Putamen (tissue), 1 donor: ENCODE measurements at regions not wholly inside any gene's neighbourhood (a gene's known extent, or its start where the extent isn't known, plus 50 kb on each side); places are given as distances from the start of the nearest gene placed in this dataset.
A peak's percentile ranks its signal among the peaks of the same experiment; 100 is the strongest.
"Not testable (repeated sequence)": the region's sequence is repeated elsewhere in the genome, so short reads cannot be mapped to it uniquely, and the experiment has no call there.

Source experiments
- DNase-seq: peaks from one replicate; pipeline ENCODE4 v3.0.0-alpha.2; 2016; ENCODE audit warnings: low spot score

DNA sequence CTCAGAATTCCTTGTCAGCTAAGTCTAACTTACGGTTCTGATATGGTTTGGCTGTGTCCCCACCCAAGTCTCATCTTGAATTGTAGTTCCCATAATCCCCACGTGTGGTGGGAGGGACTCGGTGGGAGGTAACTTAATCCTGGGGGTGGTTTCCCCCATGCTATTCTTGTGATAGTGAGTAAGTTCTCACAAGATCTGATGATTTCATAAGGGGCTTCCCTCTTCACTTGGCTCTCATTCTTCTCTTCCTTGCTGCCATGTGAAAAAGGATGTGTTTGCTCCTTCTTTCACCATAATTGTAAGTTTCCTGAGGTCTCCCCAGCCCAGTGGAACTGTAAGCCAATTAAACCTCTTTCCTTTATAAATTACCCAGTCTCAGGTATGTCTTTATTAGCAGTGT lies 163.0 kb downstream of the PMAIP1 start:
- not testable (repeated sequence) for DNase-seq

DNA sequence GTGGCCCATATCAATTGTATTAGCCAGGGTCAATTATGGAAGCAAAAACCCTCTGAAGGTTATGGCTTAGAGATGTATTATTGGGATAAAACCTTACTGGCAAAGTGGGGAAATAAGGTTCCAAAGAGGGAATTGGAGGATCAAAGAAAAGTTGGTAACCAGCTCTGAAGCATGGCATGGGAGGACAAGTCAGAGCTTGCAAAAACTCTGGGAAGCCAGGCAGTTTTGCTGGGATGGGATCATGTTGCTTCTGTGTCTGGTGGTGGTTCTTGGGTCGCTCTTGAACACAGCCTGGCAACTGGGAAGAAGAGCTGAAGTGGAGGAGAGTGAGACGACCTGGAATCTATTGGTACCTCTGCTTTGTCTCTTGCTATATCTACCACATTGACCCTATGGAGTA lies 162.6 kb downstream of the PMAIP1 start:
- no peak for DNase-seq

DNA sequence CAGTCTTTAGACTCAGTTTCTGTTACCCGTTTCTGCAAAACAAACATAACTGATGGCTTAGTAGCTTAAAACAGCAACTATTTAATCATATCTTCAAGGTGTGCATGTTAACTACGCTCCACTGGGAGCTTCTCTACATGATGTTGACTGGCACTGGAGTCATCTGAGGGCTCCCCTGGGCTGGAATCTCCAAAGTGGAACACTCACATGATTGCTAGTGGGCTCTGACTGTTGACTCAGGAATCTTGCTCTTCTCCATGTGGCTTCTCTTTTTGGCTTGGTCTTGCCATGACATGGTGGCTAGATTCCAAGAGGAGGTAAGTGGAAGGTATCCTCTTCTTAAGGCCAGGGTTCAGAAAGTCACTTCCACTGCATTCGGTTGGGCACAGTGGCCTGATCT lies 160.8 kb downstream of the PMAIP1 start:
- DNase-seq: no peak

DNA sequence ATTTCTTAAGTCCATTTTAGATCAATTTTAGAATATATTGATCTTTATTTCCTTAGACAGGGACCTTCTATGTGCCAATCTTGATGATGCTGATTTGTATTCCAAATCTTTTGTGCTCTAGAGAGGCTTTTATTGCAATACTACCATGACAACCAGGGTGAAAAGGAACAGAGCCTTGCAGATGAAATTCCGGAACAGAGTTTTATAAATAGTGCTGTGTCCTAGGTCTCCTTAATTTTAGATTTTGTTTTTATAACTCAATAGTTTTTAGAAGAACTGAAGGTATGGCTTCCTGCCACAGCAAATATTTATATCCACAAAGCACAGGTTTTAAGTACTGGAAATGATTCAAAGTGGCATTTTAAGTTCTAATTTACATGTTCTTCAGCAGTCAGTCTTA lies 160.2 kb downstream of the PMAIP1 start:
- DNase-seq: no peak

DNA sequence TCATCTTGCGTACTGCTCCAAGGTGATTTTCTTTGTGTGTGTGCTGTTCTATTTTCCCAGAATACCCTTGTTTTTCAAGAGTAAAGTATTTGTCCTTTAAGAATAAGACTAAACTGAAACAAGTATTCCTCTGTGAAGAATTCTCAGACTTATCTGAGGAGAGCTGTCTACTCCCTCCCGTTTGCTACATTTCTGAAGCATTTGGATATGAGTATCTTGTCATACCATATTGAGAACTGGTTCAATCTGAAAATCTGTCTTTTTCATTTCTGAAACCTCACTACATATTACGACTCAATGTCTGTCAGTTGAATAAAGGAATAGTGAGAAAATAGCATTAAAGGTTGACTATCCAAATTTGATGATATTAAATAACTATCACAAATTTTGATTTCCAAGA lies 159.4 kb downstream of the PMAIP1 start:
- DNase-seq: no peak

DNA sequence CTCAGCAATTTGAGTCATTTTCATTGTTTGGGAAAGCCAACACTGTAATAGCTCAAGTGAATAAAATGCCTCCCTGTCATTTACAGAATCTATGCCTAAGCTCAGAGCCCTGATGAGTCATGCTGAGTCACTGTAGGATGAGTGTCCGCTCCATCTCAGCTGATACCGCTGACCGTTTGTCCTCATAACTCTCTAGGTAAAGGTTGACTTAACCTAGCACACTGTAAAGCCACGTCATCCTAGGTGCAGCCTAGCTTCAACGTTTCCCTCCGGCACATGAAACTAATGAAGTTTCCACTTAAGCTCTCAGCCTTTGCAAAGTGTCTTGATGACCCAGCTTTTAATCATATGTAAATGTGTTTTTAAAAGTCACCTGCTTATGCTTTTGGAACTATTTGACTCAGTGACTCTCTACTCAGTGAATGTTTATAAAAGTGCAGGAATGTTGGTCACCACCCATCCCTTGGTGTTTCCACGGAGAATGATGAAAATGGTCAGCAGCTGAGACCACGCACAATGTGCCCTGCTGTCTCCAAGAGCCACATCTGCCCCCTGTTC lies 154.0 kb downstream of the PMAIP1 start:
- DNase-seq: no peak

DNA sequence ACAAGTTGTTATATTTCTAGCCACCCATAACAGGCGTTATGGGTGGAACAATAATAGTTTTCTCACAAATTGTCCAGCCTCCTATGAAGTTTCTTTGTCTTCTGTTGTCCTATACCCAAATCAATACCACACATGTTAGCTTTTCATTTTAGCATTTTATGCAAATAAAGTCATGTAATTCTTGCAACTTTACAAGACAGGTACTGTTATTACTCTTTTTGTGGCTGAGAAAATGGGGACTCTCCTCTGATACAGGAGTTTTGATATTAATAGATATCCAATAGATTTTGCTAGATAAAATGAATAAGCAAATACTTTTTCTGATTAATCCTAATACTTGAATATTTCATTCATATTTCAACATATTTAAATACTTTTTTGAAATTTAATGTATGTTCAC lies 151.0 kb downstream of the PMAIP1 start:
- no peak for DNase-seq

DNA sequence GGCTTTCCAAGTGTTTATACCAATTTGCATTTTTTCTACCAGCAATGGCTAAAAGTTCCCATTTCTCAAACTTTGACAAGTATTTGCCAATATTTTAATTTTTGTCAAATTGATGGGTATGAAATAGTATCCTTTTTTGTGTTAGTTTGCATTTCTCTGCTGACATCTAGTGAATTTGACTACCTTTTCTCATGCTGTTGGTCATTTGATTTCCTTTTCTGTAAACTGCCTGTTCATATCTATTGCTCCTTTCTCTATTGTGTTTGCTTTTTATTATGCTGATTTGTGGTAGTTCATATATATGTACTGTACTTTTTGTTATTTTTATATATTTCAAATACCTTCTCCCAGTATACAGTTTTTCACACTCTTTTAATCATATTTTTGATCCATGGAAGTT lies 149.4 kb downstream of the PMAIP1 start:
- DNase-seq: no peak

DNA sequence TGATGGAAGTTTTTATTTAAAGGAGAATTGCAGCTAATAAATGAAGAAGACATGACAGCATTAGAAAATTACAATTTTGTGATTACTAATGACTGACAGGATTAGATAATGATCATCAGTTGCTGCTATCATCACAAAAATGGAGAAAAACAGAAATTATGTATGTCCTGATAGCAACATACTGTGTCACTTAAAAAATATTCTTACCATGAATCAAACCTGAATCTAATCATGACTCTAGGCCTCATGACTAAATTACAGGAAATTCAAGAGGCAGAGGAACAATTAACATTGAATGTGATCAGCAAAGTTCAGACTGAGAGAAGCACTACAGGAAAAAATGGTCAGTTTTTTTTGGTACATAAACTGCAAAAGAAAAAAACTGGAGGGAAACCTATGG lies 147.8 kb downstream of the PMAIP1 start:
- DNase-seq: no peak

DNA sequence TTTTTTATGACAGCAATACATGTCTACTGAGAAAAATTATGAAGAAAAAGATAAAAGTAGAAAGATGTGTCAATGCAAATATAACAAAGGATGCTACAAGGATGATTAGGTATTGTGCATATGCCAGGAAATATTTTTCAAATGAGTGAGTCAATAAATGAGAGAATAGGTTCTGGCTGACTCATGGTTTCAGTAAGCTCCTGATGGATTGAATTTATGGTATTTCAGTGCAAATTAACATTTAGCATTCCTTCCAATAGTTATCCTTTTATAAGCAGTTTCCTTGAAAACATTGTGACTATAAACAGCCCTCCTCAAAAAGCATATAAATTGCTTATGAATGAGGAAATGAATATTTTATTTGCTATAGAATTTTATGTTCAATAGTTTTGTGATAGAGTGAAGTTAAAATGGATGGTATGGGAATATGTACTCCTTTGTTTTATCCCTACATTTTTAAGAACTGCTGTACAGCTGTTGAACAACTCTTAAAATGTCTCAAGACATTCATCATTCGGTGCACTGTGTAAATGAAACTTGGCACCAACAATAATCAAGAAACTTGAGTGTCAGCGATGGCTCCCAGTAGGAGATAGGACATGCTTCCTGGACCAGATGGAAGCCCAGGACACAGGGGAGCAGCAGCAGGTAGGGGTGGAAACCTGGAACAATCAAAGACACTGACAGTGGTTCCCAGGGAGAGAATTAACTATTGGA lies 144.7 kb downstream of the PMAIP1 start:
- DNase-seq: no peak

DNA sequence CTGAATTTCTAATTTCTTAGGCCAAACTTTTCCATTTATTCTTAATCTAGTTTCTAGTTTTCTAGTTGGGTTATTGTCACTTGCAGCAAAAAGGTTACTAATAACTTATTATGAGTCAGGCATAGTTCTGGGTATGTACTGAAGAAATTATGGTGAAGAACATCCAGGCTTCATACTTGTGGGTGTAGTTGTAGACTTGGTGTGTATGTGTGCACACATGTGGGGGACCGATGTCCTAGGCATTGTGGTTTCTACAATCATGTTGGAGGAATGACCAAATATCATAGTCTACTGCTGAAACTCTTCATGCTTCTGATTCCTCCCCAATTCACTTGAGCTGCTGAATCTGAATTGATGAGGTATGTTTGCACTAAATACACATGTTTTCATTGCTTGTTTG lies 141.2 kb downstream of the PMAIP1 start:
- DNase-seq: no peak

DNA sequence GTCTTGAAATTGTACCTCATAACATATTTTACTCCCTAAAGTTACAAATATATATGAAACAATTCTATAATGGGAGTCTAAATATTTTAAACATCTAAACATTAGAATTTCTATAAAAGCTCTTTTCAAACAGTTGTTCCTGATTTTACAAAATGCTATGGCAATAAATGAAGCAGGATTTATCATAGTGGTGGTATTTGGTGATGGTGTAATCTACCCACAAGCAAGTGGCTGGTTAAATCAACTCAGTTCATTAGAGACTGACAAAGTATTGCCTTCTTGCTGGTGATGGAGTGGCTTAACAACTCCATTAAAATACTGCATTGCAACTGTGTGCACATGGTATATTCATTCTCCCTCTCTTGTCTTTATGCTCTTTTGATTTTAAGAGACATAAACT lies 138.9 kb downstream of the PMAIP1 start:
- DNase-seq: no peak

DNA sequence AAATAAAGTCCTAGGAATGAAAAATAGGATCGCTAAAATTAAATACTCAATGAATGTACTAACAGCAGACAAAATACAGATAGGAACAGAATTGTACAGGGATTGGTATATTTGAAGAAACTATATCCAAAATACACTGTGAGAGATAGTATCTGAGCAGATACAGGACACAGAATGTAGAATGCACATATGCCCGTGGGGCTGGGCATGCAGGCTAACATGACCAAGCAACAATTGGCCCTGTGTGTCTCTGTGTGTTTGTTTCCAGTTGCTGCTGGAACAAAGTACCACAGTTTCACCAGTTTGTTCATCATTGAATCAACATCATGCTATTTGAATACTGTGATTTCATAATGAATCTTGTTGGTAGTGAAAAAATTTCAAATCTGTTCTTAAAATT lies 127.6 kb downstream of the PMAIP1 start:
- DNase-seq: peak; percentile 74

DNA sequence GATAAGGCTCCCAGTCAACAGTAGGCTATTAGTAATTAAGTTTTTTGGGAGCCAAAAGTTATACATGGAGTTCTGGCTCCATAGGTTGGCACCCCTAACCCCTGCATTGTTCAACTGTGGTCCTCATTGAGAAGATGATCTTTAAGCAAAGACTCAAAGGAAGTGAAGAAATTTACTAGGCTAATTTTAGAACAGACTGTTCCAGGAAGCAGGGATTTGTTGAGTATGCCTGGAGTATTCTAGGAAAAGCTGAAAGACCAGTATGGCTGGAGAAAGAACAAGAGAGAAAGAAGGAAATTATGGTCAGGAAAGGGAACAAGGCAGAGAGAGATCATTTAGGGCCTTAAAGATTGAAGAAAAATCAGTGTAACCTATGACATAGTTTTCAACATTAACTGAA lies 125.1 kb downstream of the PMAIP1 start:
- DNase-seq: no peak

DNA sequence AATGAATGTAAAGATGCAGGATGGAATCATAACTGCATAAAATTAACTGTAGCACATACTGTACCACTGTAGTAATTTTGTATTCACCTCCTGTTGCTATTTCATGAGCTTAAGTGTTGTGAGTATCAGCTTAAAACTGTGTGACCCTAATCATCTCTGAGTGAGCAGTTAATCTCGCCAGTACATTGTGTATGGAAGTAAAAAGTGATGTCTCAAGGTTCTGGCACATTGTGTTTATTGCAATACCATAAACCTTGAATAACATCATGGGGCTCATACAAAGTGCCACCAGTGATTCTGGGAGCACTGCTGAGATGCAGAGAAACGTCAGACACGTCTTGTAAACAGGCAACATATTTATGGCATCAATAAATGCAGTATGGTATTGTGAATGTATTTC lies 124.5 kb downstream of the PMAIP1 start:
- no peak for DNase-seq

DNA sequence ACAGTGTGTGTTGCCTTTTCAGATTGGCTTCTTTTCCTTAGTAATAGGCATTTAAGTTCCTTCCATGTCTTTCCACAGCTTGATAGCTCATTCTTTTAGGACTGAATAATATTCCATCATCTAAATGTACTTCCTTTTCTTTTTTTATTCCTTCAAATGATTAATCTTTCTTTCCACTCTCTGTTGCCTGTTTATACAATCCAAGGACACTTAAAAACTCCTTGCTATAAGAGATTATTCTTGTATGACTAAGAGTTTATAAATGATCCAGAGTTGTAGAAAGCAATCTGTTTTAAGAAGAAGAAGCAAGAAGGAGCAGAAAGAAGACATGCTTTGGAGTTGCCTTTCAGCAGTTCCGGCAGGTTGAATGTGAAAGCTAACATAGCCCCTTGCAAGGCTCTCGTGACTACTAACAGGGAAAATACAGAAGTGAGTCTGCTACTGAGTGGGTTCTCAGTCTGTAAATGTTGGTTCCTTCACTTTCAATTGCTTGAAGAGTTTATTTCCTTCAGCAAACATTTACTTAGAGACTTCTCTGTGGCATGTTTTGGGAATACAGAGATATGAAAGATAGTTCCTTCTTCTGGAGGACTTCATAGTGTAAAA lies 123.0 kb downstream of the PMAIP1 start:
- no peak for DNase-seq

DNA sequence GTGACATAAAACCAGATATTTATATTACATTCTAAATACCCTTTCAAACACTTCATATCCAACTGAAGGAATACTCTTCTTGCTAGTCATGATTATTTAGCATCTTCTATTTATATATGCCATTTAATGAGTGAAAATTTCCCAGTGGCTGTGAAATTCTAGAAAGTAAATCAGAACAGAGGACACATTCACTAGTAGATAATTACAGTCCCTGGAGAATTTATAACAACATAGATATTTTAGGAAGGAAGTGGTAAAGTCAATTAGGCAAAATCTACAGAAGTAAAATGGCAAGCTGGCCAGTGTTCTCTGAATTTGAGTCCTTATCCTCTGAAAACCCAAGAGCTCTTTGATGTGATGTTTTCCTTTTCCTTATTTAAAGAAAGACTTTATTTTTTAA lies 121.8 kb downstream of the PMAIP1 start:
- no peak for DNase-seq

DNA sequence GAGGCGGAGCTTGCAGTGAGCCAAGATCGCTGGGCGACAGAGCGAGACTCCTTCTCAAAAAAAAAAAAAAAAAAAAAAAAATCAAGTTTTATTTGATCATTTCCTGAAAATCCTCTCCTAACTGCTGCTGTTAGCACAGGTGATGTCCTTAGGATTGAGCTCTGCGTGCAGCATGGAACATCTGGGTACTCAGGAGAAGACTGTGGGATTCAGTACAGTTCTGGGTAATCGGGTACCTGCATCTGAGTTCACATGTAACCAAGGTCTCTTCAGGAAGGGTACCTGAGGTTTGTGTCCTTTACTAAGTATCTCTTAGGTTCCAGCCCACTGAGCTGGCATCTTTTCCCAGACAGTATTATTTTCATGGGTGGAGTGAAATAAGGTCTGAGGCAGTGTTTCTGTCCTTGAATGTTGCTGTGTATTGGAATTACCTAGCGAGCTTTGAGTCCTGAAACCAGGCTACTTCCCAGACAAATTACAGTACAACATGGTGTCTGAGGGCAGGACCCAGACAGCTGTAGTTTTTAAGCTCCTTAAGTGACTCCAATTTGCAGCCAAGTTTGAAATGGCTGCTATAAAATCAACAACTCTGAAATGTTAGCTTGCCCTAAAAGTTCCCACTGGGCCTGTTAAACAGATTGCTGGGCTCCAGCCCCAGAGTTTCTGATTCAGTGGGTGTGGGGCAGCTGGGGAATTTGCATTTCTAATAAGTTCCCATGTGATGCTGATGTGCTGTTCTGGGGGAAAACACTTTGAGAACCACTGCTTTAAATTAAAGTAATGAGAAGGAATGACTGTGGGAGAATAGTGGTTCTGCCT lies 120.5 kb downstream of the PMAIP1 start:
- DNase-seq: no peak

DNA sequence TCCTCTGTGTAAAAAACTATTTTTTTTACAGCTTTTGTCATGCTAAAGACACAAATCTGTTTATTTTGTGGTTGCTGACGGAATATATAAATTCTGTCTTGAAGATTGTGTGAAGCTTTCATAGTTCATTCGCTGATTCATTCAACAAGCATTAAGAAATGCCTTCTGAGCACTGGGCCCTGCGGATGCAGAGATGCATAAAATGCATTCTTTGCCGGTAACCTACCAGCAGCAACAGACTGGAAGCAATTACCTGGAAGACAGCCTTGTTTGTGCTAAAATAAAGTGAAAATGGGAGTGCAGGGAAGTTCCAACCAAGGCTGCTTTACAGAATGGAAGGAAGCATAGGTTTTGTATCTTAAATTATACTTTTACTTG lies 119.7 kb downstream of the PMAIP1 start:
- DNase-seq: no peak

DNA sequence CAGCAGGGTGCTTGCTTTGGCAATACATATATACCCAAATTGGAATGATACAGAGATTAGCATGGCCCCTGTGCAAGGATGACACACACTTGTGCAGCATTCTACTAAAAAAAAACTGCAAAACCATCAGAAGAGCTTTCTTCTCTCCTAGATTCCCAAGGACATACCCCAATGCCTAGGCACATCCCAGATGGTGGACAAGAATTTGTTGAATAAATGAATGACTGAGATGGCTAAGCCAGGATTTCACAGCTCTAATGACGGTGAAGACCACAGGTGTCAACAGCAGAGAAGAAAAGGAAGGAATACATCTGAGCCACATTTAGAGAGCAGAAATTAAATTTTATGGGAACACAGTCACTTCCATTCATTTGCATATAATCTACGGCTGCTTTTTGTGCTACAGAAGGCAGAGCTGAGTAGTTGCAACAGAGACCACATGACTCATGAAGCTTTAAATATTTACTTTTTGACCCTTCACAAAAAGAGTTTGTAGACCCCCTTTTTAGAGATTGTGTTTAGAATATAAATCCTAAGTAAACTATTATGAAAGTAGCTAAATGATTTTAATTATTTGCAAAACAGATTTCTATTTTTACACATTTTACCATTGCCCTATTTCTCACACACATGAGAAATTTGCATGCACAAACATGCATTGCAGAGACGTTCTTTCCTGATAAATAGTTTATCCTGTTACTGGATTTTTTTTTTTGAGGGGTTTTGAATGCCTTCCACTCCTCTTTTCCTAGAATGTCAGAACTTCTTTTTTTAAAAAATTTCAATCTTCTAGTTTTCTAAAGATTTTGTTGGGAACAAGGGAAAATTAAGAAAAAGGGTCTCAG lies 119.0 kb downstream of the PMAIP1 start:
- DNase-seq: no peak

DNA sequence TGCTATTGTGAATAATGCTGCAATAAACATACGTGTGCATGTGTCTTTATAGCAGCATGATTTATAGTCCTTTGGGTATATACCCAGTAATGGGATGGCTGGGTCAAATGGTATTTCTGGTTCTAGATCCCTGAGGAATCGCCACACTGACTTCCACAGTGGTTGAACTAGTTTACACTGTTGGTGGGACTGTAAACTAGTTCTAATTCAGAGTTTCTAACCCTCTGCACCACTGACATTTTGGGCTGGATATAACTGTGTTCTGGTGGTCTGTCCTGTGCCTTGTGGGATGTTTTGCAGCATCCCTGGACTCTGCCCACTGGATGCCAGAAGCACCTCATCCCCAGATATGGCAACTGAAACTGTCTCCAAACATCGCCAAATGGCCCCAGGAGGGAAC lies 118.3 kb downstream of the PMAIP1 start:
- DNase-seq: not testable (repeated sequence)

DNA sequence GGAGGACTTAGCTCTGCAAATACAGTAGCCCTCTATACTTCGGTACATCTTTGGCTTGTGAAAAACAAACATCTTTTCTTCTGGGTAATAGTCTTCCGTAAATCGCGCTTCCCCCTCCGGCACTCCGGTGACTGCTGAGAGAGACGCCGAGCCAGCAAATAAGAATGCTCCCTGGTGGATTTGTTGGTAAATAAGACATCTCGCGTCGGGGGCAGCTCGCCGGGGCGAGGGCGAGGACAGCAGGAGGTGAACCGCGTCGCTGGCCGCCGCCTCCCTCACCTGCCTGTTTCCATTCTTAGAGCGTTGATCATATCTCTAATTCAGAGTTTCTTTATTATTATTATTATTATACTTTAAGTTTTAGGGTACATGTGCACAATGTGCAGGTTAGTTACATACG lies 117.6 kb downstream of the PMAIP1 start:
- DNase-seq: no peak
